IMR-90 (cell line): ENCODE measurements at regions not wholly inside any gene's neighbourhood (a gene's known extent, or its start where the extent isn't known, plus 50 kb on each side); places are given as distances from the start of the nearest gene placed in this dataset.

Source experiments
- ATAC-seq: fragments of 200-7000 bp; cut with Tn5 transposase; 2 replicates; pipeline ENCODE4 v1.9.1; 2020; ENCODE audit warnings: low read depth, mild to moderate bottlenecking, moderate library complexity
- BruUV-seq: library from RNA; stranded (reverse); fragments of 400-500 nt; replicated peaks from 2 replicates; lab custom pipeline; 2021; lab: Mats Ljungman, UMichigan
- CTCF ChIA-PET: fragments of 300-600 bp; formaldehyde crosslinking; extraction: SDS; loops from one replicate; lab custom pipeline; 2021; ENCODE audit warnings: antibody characterized with exemption; lab: Yijun Ruan, JAX
- POLR2A ChIA-PET: fragments of 300-600 bp; sonication (Branson Sonifier 250); formaldehyde crosslinking; loops from one replicate; lab custom pipeline; 2022; ENCODE audit warnings: antibody characterized with exemption; ENCODE audit not compliant: unreplicated experiment; lab: Charles Lee
- DNase-seq: peaks from one replicate; pipeline ENCODE4 v3.0.0; 2013
- H2AFZ ChIP-seq: replicated peaks from 2 replicates; pipeline ENCODE3; 2013; ENCODE audit warnings: low read length, mild to moderate bottlenecking; ENCODE audit not compliant: poor library complexity
- H2AK5ac ChIP-seq: 2 replicates; pipeline ENCODE4 v1.6.1; 2013; ENCODE audit warnings: low read depth, low read length, inconsistent platforms
- H2AK9ac ChIP-seq: replicated peaks from 2 replicates; pipeline ENCODE3; 2013; ENCODE audit warnings: mild to moderate bottlenecking, low read depth, low read length, moderate library complexity; ENCODE audit not compliant: poor library complexity
- H2BK120ac ChIP-seq: 2 replicates; pipeline ENCODE4 v1.6.1; 2013; ENCODE audit warnings: low read depth, low read length, inconsistent platforms
- H2BK15ac ChIP-seq: 3 replicates; pipeline ENCODE4 v1.6.1; 2013; ENCODE audit warnings: low read depth, low read length, inconsistent platforms
- H2BK20ac ChIP-seq: 2 replicates; pipeline ENCODE4 v1.6.1; 2013; ENCODE audit warnings: low read depth, mild to moderate bottlenecking, inconsistent platforms, low read length, moderate library complexity
- H2BK5ac ChIP-seq: 2 replicates; pipeline ENCODE4 v1.6.1; 2013; ENCODE audit warnings: mild to moderate bottlenecking, low read depth, low read length, inconsistent platforms; ENCODE audit not compliant: poor library complexity, severe bottlenecking
- H3K14ac ChIP-seq: replicated peaks from 2 replicates; pipeline ENCODE4 v1.6.1; 2013; ENCODE audit warnings: low read depth, low read length, inconsistent platforms
- H3K18ac ChIP-seq: 2 replicates; pipeline ENCODE4 v1.6.1; 2013; ENCODE audit warnings: low read depth, low read length, control low read depth
- H3K23ac ChIP-seq: 2 replicates; pipeline ENCODE4 v1.6.1; 2013; ENCODE audit warnings: low read depth, low read length, inconsistent platforms
- H3K27ac ChIP-seq: 2 replicates; pipeline ENCODE4 v1.5.1; 2013; ENCODE audit warnings: mild to moderate bottlenecking, control low read depth, low read length; ENCODE audit not compliant: insufficient read depth
- H3K27me3 ChIP-seq: 2 replicates; pipeline ENCODE4 v1.6.1; 2013; ENCODE audit warnings: low read length; ENCODE audit not compliant: control insufficient read depth, insufficient read depth
- H3K36me3 ChIP-seq: 2 replicates; pipeline ENCODE4 v1.6.1; 2013; ENCODE audit warnings: low read length, mixed read lengths; ENCODE audit not compliant: control insufficient read depth, insufficient read depth
- H3K4ac ChIP-seq: 2 replicates; pipeline ENCODE4 v1.6.1; 2013; ENCODE audit warnings: low read depth, low read length, inconsistent platforms
- H3K4me1 ChIP-seq: 2 replicates; pipeline ENCODE4 v1.6.1; 2013; ENCODE audit warnings: low read length, mixed read lengths; ENCODE audit not compliant: control insufficient read depth, insufficient read depth
- H3K4me2 ChIP-seq: 2 replicates; pipeline ENCODE4 v1.6.1; 2013; ENCODE audit warnings: low read depth, mild to moderate bottlenecking, control low read depth, low read length, moderate library complexity
- H3K4me3 ChIP-seq: 2 replicates; pipeline ENCODE4 v1.5.1; 2013; ENCODE audit warnings: low read depth, mild to moderate bottlenecking, control low read depth, low read length, moderate library complexity; ENCODE audit not compliant: insufficient read depth
- H3K56ac ChIP-seq: 2 replicates; pipeline ENCODE4 v1.6.1; 2013; ENCODE audit warnings: low read length, inconsistent platforms; ENCODE audit not compliant: insufficient read depth; ENCODE audit errors: extremely low read depth
- H3K79me1 ChIP-seq, 2 experiments: 2 replicates each; pipeline ENCODE4 v1.6.1; 2013; ENCODE audit warnings: low read length in 2 of 2, inconsistent platforms in 1 of 2, low read depth in 1 of 2
- H3K9ac ChIP-seq: 2 replicates; pipeline ENCODE4 v1.6.1; 2013; ENCODE audit warnings: low read depth, low read length, control low read depth
- H3K9me1 ChIP-seq: 2 replicates; pipeline ENCODE4 v1.6.1; 2013; ENCODE audit warnings: low read length, inconsistent platforms; ENCODE audit not compliant: insufficient read depth
- H3K9me3 ChIP-seq: 2 replicates; pipeline ENCODE4 v1.6.1; 2013; ENCODE audit warnings: low read length; ENCODE audit not compliant: control insufficient read depth, insufficient read depth
- H4K20me1 ChIP-seq: 2 replicates; pipeline ENCODE4 v1.6.1; 2013; ENCODE audit warnings: low read length, inconsistent platforms; ENCODE audit not compliant: insufficient read depth
- H4K5ac ChIP-seq: 2 replicates; pipeline ENCODE4 v1.6.1; 2013; ENCODE audit warnings: mild to moderate bottlenecking, low read depth, low read length, control low read depth
- H4K8ac ChIP-seq, 2 experiments: 2 replicates each; pipeline ENCODE4 v1.6.1; 2013; ENCODE audit warnings: low read depth in 2 of 2, low read length in 2 of 2, control low read depth in 1 of 2, inconsistent platforms in 1 of 2
- H4K91ac ChIP-seq: 2 replicates; pipeline ENCODE4 v1.6.1; 2013; ENCODE audit warnings: low read depth, low read length, inconsistent platforms; ENCODE audit not compliant: insufficient read depth
- BHLHE40 ChIP-seq: fragments of 150-350 bp; IDR thresholded peaks from 2 replicates; pipeline ENCODE4 v1.6.1; 2016; ENCODE audit warnings: mild to moderate bottlenecking, low read depth, low read length
- CEBPB ChIP-seq: IDR thresholded peaks from 2 replicates; pipeline ENCODE4 v1.6.1; 2012; ENCODE audit warnings: low read depth, low read length, improper control_type of control experiment
- CHD1 ChIP-seq: IDR thresholded peaks from 2 replicates; pipeline ENCODE4 v1.6.1; 2012; ENCODE audit warnings: low read depth, low read length, improper control_type of control experiment
- CTCF ChIP-seq: conservative IDR thresholded peaks from 2 replicates; pipeline ENCODE4 v1.5.1; 2012; ENCODE audit warnings: mild to moderate bottlenecking, low read depth, low read length, improper control_type of control experiment
- ELK1 ChIP-seq: fragments of 150-350 bp; IDR thresholded peaks from 2 replicates; pipeline ENCODE4 v1.6.1; 2016; ENCODE audit warnings: low read depth, mild to moderate bottlenecking, low read length, moderate library complexity, borderline replicate concordance
- FOS ChIP-seq: fragments of 150-350 bp; IDR thresholded peaks from 2 replicates; pipeline ENCODE4 v1.6.1; 2016; ENCODE audit warnings: low read depth, low read length
- MAFK ChIP-seq: IDR thresholded peaks from 2 replicates; pipeline ENCODE4 v1.6.1; 2012; ENCODE audit warnings: low read depth, low read length, improper control_type of control experiment
- MAZ ChIP-seq: IDR thresholded peaks from 2 replicates; pipeline ENCODE4 v1.6.1; 2012; ENCODE audit warnings: low read depth, mild to moderate bottlenecking, low read length, improper control_type of control experiment, moderate library complexity, borderline replicate concordance
- MXI1 ChIP-seq: IDR thresholded peaks from 2 replicates; pipeline ENCODE4 v1.6.1; 2012; ENCODE audit warnings: low read depth, mild to moderate bottlenecking, low read length, moderate library complexity, borderline replicate concordance
- NFE2L2 ChIP-seq: fragments of 150-350 bp; IDR thresholded peaks from 2 replicates; pipeline ENCODE4 v1.6.1; 2016; ENCODE audit warnings: low read depth, mild to moderate bottlenecking, low read length
- POLR2A ChIP-seq: IDR thresholded peaks from 2 replicates; pipeline ENCODE4 v1.6.1; 2012; ENCODE audit warnings: mild to moderate bottlenecking, low read depth, low read length
- RAD21 ChIP-seq: IDR thresholded peaks from 2 replicates; pipeline ENCODE4 v1.6.1; 2012; ENCODE audit warnings: low read length, improper control_type of control experiment
- RCOR1 ChIP-seq: IDR thresholded peaks from 2 replicates; pipeline ENCODE4 v1.6.1; 2012; ENCODE audit warnings: mild to moderate bottlenecking, low read length, improper control_type of control experiment; ENCODE audit not compliant: insufficient replicate concordance
- RFX5 ChIP-seq: IDR thresholded peaks from 2 replicates; pipeline ENCODE4 v1.8.0; 2012; ENCODE audit warnings: low read depth, mild to moderate bottlenecking, low read length, moderate library complexity
- SMC3 ChIP-seq: fragments of 150-350 bp; IDR thresholded peaks from 2 replicates; pipeline ENCODE4 v1.6.1; 2016; ENCODE audit warnings: low read depth, mild to moderate bottlenecking, antibody characterized with exemption, low read length, moderate library complexity
- USF2 ChIP-seq: fragments of 150-350 bp; IDR thresholded peaks from 2 replicates; pipeline ENCODE4 v1.6.1; 2017; ENCODE audit warnings: mild to moderate bottlenecking, antibody characterized with exemption, low read length, low read depth
- WGBS, 2 experiments: methylation state at CpG; one replicate each; pipeline versions ENCODE4 v1.1.5 to v1.1.7; 2013; ENCODE audit warnings: missing lambda C conversion rate in 2 of 2; ENCODE audit not compliant: insufficient read length in 1 of 2; ENCODE audit errors: extremely low coverage in 2 of 2; 5-methylcytosine and 5-hydroxymethylcytosine counted together
- dilution Hi-C: fragments of 300-500 bp; cut with HindIII; formaldehyde crosslinking; loops from one replicate; pipeline ENCODE4 v1.14.3; 2018; ENCODE audit warnings: low sequenced_read_pairs; ENCODE audit not compliant: unreplicated experiment
- in situ Hi-C: fragments of 300-500 bp; cut with MboI; formaldehyde crosslinking; loops from 3 replicates; pipeline ENCODE4 v1.14.3; 2019; ENCODE audit warnings: low sequenced_read_pairs, inconsistent platforms, mixed read lengths
- intact Hi-C: fragments of 100-400 bp; cut with micrococcal nuclease; formaldehyde crosslinking; loops from 2 replicates; pipeline ENCODE4 v1.10.0; 2022

- Histone ChIP-seq H3K4ac (no peak overlapping the region), H3K79me1 (no peaks in the 10 kb centered on the region), H3K4me1 (no peaks in the 10 kb centered on the region), H3K9me1 (no peaks in the 10 kb centered on the region), H2BK20ac (no peak overlapping the region), H3K27ac (no peak overlapping the region), H2BK15ac (no peak overlapping the region), H4K20me1 (no peaks in the 10 kb centered on the region), H3K18ac (no peak overlapping the region), H2BK120ac (no peak overlapping the region), H3K56ac (no peak overlapping the region), H4K91ac (no peak overlapping the region), H3K23ac (no peak overlapping the region), H2BK5ac (no peak overlapping the region), H2AK9ac (no peak overlapping the region), H3K9me3 (no peaks in the 10 kb centered on the region), H4K8ac (no peak overlapping the region), H3K4me3 (no peak overlapping the region), H3K9ac (no peak overlapping the region), H3K4me2 (no peak overlapping the region), H3K27me3 (no peaks in the 10 kb centered on the region), H2AFZ (no peak overlapping the region), H2AK5ac (no peak overlapping the region), H3K36me3 (no peaks in the 10 kb centered on the region), H3K14ac (no peak overlapping the region), H4K5ac (no peak overlapping the region)
- CTCF ChIA-PET = no interaction called here
- TF ChIP-seq BHLHE40 (no peak), RCOR1 (no peak), RFX5 (no peak), CTCF (no peak), MAFK (no peak), RAD21 (no peak), USF2 (no peak), CEBPB (no peak), POLR2A (no peak), MAZ (no peak), ELK1 (no peak), SMC3 (no peak), CHD1 (no peak), MXI1 (no peak), NFE2L2 (no peak), FOS (no peak)
- no CpG with 5 or more reads among the region's 2 CpGs for WGBS, 2 experiments
- dilution Hi-C loops (no loop called here), in situ Hi-C loops (no loop called here), intact Hi-C loops (no loop called here)
- no TSS peak for BruUV-seq
- ATAC-seq = no peak
- no peak for DNase-seq
- POLR2A ChIA-PET = no interaction called here
These were observed 242.6 kb downstream of the EN1 start for GRCh38 chr2:118604811-118605210.
